Vagina (tissue), 2 donors: ENCODE measurements at regions not wholly inside any gene's neighbourhood (a gene's known extent, or its start where the extent isn't known, plus 50 kb on each side); places are given as distances from the start of the nearest gene placed in this dataset.

Source experiments
- POLR2A ChIP-seq, 2 donors: fragments of 450-650 bp; IDR thresholded peaks; one replicate each; pipeline ENCODE4 v1.6.1; 2017; ENCODE audit warnings: antibody characterized with exemption in 2 of 2, mild to moderate bottlenecking in 2 of 2, moderate library complexity in 2 of 2
- POLR2AphosphoS5 ChIP-seq, 2 donors: sonication (generic); formaldehyde crosslinking; IDR thresholded peaks; one replicate each; pipeline ENCODE4 v1.9.0; 2017; ENCODE audit warnings: antibody characterized with exemption in 2 of 2, mild to moderate bottlenecking in 2 of 2, low read depth in 1 of 2; ENCODE audit not compliant: insufficient read depth in 1 of 2
- TF ChIP-seq, protein P1 (sequence below), 3 experiments: fragments of 450-650 bp in 2 of 3; fragments of 200-600 bp in 1 of 3; sonication (generic) in 1 of 3; IDR thresholded peaks; one replicate each; pipeline ENCODE4 v1.5.1; 2017 to 2019; ENCODE audit warnings: antibody characterized with exemption in 3 of 3, mild to moderate bottlenecking in 2 of 3, moderate library complexity in 2 of 3

DNA sequence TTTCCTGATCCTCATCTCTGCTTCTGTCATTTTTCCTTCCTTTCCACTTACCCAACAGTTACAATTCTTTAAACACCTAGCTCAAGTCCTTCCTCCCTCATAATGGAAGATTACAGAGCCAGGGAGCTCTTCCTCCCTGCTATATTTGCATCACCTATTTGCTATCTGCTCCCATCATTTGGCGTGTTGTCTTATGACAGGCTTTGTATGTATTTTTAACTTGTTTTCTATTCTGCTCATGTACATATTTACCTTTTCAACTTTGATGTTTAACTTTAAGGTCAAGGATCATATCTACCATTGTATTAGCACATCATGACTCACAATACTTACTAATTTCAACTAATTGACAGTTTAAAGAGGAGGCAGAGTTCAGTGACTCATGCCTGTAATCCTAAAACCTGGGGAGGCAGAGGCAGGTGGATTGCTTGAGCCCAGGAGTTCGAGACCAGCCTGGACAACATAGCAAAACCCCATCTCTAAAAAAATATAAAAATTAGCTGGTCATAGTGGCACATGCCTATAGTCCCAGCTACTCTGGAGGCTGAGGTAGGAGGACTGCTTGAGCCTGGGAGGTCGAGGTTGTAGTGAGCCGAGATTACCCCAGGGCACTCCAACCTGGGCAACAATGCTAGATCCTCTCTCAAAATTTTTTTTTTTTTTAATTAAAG lies 92.5 kb upstream of the FOXN2 start:
- no peak for TF ChIP-seq POLR2A (IDR thresholded peaks at IDR 0.05)
- TF ChIP-seq, protein P1, sequence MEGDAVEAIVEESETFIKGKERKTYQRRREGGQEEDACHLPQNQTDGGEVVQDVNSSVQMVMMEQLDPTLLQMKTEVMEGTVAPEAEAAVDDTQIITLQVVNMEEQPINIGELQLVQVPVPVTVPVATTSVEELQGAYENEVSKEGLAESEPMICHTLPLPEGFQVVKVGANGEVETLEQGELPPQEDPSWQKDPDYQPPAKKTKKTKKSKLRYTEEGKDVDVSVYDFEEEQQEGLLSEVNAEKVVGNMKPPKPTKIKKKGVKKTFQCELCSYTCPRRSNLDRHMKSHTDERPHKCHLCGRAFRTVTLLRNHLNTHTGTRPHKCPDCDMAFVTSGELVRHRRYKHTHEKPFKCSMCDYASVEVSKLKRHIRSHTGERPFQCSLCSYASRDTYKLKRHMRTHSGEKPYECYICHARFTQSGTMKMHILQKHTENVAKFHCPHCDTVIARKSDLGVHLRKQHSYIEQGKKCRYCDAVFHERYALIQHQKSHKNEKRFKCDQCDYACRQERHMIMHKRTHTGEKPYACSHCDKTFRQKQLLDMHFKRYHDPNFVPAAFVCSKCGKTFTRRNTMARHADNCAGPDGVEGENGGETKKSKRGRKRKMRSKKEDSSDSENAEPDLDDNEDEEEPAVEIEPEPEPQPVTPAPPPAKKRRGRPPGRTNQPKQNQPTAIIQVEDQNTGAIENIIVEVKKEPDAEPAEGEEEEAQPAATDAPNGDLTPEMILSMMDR (IDR thresholded peaks at IDR 0.05) = no peak
- TF ChIP-seq POLR2AphosphoS5 (IDR thresholded peaks at IDR 0.05; ENCODE audit: insufficient read depth in 1 of 2, low read depth in 1 of 2) = no peak
